PC-3 (cell line): ENCODE measurements at regions not wholly inside any gene's neighbourhood (a gene's known extent, or its start where the extent isn't known, plus 50 kb on each side); places are given as distances from the start of the nearest gene placed in this dataset.

ENCODE experiments used
- ATAC-seq: fragments of 200-7000 bp; cut with Tn5 transposase; 2 replicates; pipeline ENCODE4 v1.9.1; 2020; ENCODE audit warnings: mild to moderate bottlenecking, moderate library complexity
- BruUV-seq: library from RNA; stranded (reverse); fragments of 400-500 nt; replicated peaks from 2 replicates; lab custom pipeline; 2021; lab: Mats Ljungman, UMichigan
- CTCF ChIA-PET: fragments of 300-600 bp; sonication (Branson Sonifier 250); formaldehyde crosslinking; loops from one replicate; lab custom pipeline; 2022; ENCODE audit warnings: antibody characterized with exemption; lab: Charles Lee
- POLR2A ChIA-PET: fragments of 300-600 bp; sonication (Branson Sonifier 250); formaldehyde crosslinking; loops from one replicate; lab custom pipeline; 2022; ENCODE audit warnings: antibody characterized with exemption; ENCODE audit not compliant: unreplicated experiment; lab: Charles Lee
- DNase-seq: peaks from one replicate; pipeline ENCODE4 v3.0.0-alpha.2; 2015
- H2AFZ ChIP-seq: fragments of 300-600 bp; sonication (generic); 2 replicates; pipeline ENCODE4 v1.6.0; 2016; ENCODE audit warnings: antibody characterized with exemption, low read length
- H3F3A ChIP-seq: fragments of 300-600 bp; sonication (generic); one replicate; pipeline ENCODE4 v1.6.0; 2017; ENCODE audit warnings: antibody characterized with exemption, low read length, control low read depth, mild to moderate bottlenecking; ENCODE audit not compliant: unreplicated experiment
- H3K27ac ChIP-seq: fragments of 300-600 bp; sonication (generic); 2 replicates; pipeline ENCODE4 v1.5.1; 2016; ENCODE audit warnings: mild to moderate bottlenecking, low read length
- H3K27me3 ChIP-seq: fragments of 300-600 bp; sonication (generic); 2 replicates; pipeline ENCODE4 v1.6.1; 2016; ENCODE audit warnings: low read length, mixed read lengths
- H3K36me3 ChIP-seq: fragments of 300-600 bp; sonication (generic); 2 replicates; pipeline ENCODE4 v1.6.1; 2016; ENCODE audit warnings: low read depth, mixed run types, low read length, mixed read lengths
- H3K4me1 ChIP-seq: fragments of 300-600 bp; sonication (generic); 2 replicates; pipeline ENCODE4 v1.5.1; 2016; ENCODE audit warnings: low read length; ENCODE audit not compliant: insufficient read depth
- H3K4me2 ChIP-seq: fragments of 300-600 bp; sonication (generic); 2 replicates; pipeline ENCODE4 v1.6.0; 2016; ENCODE audit warnings: low read length
- H3K4me3 ChIP-seq: fragments of 300-600 bp; sonication (generic); 2 replicates; pipeline ENCODE4 v1.5.1; 2016; ENCODE audit warnings: mild to moderate bottlenecking, low read length, mixed read lengths
- H3K79me2 ChIP-seq: fragments of 300-600 bp; sonication (generic); 2 replicates; pipeline ENCODE4 v1.6.1; 2017; ENCODE audit warnings: low read length, mixed read lengths
- H3K9ac ChIP-seq: fragments of 300-600 bp; sonication (generic); 2 replicates; pipeline ENCODE4 v1.6.0; 2016; ENCODE audit warnings: mild to moderate bottlenecking, low read length
- H3K9me2 ChIP-seq: fragments of 300-600 bp; sonication (generic); replicated peaks from 2 replicates; pipeline ENCODE4 v1.6.1; 2016; ENCODE audit warnings: mixed run types, low read length, mixed read lengths
- H3K9me3 ChIP-seq: fragments of 300-600 bp; sonication (generic); 2 replicates; pipeline ENCODE4 v1.6.1; 2016; ENCODE audit warnings: low read length, mixed read lengths
- H4K20me1 ChIP-seq: fragments of 300-600 bp; sonication (generic); 2 replicates; pipeline ENCODE4 v1.6.1; 2016; ENCODE audit warnings: low read length, mixed read lengths
- CTCF ChIP-seq: fragments of 300-600 bp; sonication (generic); conservative IDR thresholded peaks from 2 replicates; pipeline ENCODE4 v1.5.1; 2017; ENCODE audit warnings: antibody characterized with exemption, low read depth, mild to moderate bottlenecking, low read length
- EZH2 ChIP-seq: fragments of 300-600 bp; sonication (generic); IDR thresholded peaks from one replicate; pipeline ENCODE4 v1.6.1; 2017; ENCODE audit warnings: antibody characterized with exemption, mild to moderate bottlenecking, low read length; ENCODE audit not compliant: unreplicated experiment
- EZH2phosphoT487 ChIP-seq: fragments of 300-600 bp; sonication (generic); IDR thresholded peaks from 2 replicates; pipeline ENCODE4 v1.6.1; 2018; ENCODE audit warnings: mild to moderate bottlenecking, antibody characterized with exemption, low read length, borderline replicate concordance
- intact Hi-C: fragments of 100-400 bp; cut with micrococcal nuclease; formaldehyde crosslinking; loops from 2 replicates; pipeline ENCODE4 v1.9.0; 2023

DNA sequence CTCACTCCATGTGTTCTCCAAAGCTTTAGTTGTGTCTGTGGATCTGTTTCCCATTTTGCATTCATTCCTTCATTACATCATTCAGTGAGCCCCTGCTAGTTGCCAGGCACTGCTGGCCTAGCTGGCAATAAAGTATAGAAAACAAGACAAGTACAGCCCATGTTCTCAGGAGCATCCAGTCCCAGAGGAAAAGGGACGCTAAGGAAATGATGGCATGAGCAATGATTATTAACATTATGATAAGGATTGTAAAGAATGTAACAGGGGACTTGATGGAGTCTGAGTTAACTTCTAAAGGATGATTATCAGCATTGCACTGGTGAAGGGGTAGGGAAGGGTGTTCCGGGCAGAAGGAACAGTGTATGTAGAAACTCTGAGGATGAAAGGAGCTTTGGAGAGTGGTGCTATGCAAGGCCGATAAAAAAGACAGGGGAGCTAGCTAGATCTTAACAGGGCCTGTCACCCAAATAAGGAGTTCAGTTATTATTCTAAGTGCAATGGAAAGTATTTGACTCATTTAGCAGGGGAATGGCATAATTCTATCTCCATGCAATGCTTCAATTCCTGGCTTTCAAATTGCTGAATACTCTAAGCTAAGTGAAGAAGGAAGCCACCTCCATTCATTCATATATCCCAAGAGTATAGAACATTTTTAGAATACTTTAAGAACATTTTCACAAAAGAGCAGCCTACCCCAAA, 258.2 kb upstream of the STT3B start:
- BruUV-seq = no TSS peak
- ChIA-PET POLR2A (interaction anchor here (0.6 kb wide), 1 partner anchor 368 kb away, joined by 3 read pairs; no protein-coding TSS in a partner anchor), CTCF (no interaction called here)
- Histone ChIP-seq H3K9me2 (no peaks in the 10 kb centered on the region), H3K4me3 (peak overlapping the region; percentile 15; the same call in 1 of the 2 replicates), H3K36me3 (no peaks in the 10 kb centered on the region), H3K9me3 (no peaks in the 10 kb centered on the region), H3F3A (peaks cover 5% of the 10 kb centered on the region), H4K20me1 (no peaks in the 10 kb centered on the region), H3K9ac (no peak overlapping the region), H2AFZ (peak overlapping the region; percentile 10; the same call in 1 of the 2 replicates), H3K27ac (peak overlapping the region; percentile 81), H3K79me2 (no peaks in the 10 kb centered on the region), H3K4me2 (peak overlapping the region; percentile 68), H3K27me3 (no peaks in the 10 kb centered on the region), H3K4me1 (peaks cover 34% of the 10 kb centered on the region)
- ATAC-seq (no peak; the same call in 1 of the 2 replicates), DNase-seq (no peak)
- intact Hi-C loops = loop anchor here (5.0 kb wide), 1 partner anchor 103 kb away; no protein-coding TSS in a partner anchor
- TF ChIP-seq CTCF = no peak
- TF ChIP-seq EZH2phosphoT487 = no peak
- no peak for TF ChIP-seq EZH2

GRCh38 chr3:31275038-31275572, 257.6 kb upstream of the STT3B start:
- H3K4me1 ChIP-seq = peaks cover 34% of the 10 kb centered on the region
- H3K27me3 ChIP-seq = no peaks in the 10 kb centered on the region
- BruUV-seq = no TSS peak
- peak; percentile 68 for ATAC-seq
- H3K9ac ChIP-seq = peak overlapping the region; percentile 15; the same call in 1 of the 2 replicates
- H3K9me3 ChIP-seq = no peaks in the 10 kb centered on the region
- no peaks in the 10 kb centered on the region for H3K36me3 ChIP-seq
- H3K79me2 ChIP-seq = no peaks in the 10 kb centered on the region
- ChIA-PET POLR2A (interaction anchor here (0.6 to 0.7 kb wide), 2 partner anchors 256 to 368 kb away, joined by 3 read pairs; no protein-coding TSS in a partner anchor), CTCF (no interaction called here)
- H3K9me2 ChIP-seq = no peaks in the 10 kb centered on the region
- intact Hi-C loops = loop anchor here (5.0 kb wide), 1 partner anchor 102 kb away; no protein-coding TSS in a partner anchor
- H4K20me1 ChIP-seq = no peaks in the 10 kb centered on the region
- H3K27ac ChIP-seq = peak overlapping the region; percentile 81
- TF ChIP-seq EZH2phosphoT487 (no peak), CTCF (no peak), EZH2 (no peak)
- H3K4me2 ChIP-seq = peak overlapping the region; percentile 68
- H3F3A ChIP-seq = peaks cover 5% of the 10 kb centered on the region
- H3K4me3 ChIP-seq = peak overlapping the region; percentile 15; the same call in 1 of the 2 replicates
- H2AFZ ChIP-seq = peak overlapping the region; percentile 52
- peak; percentile 79 for DNase-seq
